Esophagus squamous epithelium (tissue), 5 donors: ENCODE measurements at regions not wholly inside any gene's neighbourhood (a gene's known extent, or its start where the extent isn't known, plus 50 kb on each side); places are given as distances from the start of the nearest gene placed in this dataset.

Experiments
- DNase-seq: peaks from one replicate; lab custom pipeline; 2025; lab: John Stamatoyannopoulos, UW
- H3K27ac ChIP-seq, 4 donors: fragments of 200-600 bp; sonication (generic); one replicate each; pipeline ENCODE4 v1.5.1; 2016 to 2019; ENCODE audit warnings: mild to moderate bottlenecking in 1 of 4
- H3K27me3 ChIP-seq, 4 donors: fragments of 200-600 bp; sonication (generic); 1 replicate in 3 of 4; 2 replicates in 1 of 4; pipeline versions ENCODE4 v1.5.1 to v1.6.0; 2017 to 2021; ENCODE audit warnings: antibody characterized with exemption in 1 of 4
- H3K36me3 ChIP-seq, 3 donors: fragments of 200-600 bp; sonication (generic); one replicate each; pipeline ENCODE4 v1.5.1; 2016 to 2019
- H3K4me1 ChIP-seq, 3 donors: fragments of 200-600 bp; sonication (generic); one replicate each; pipeline ENCODE4 v1.5.1; 2017 to 2019
- H3K4me3 ChIP-seq, 4 donors: fragments of 200-600 bp; sonication (generic); 1 replicate in 3 of 4; 2 replicates in 1 of 4; pipeline ENCODE4 v1.5.1; 2016 to 2019; ENCODE audit warnings: mild to moderate bottlenecking in 2 of 4, moderate library complexity in 1 of 4
- H3K9me3 ChIP-seq, 3 donors: fragments of 200-600 bp; sonication (generic); one replicate each; pipeline ENCODE4 v1.5.1; 2016 to 2019
- POLR2A ChIP-seq, 4 donors: fragments of 450-650 bp; IDR thresholded peaks; one replicate each; pipeline ENCODE4 v1.6.1; 2017; ENCODE audit warnings: antibody characterized with exemption in 4 of 4, mild to moderate bottlenecking in 4 of 4, moderate library complexity in 3 of 4
- WGBS, 2 donors: methylation state at CpG; one replicate each; pipeline ENCODE4 v1.1.5; 2018; 5-methylcytosine and 5-hydroxymethylcytosine counted together
- intact Hi-C: fragments of 100-400 bp; cut with DNase I; formaldehyde crosslinking; loops from one replicate; pipeline ENCODE4 v1.15.0; 2022
- TF ChIP-seq, protein P1 (sequence below), 6 experiments: fragments of 450-650 bp in 4 of 6; fragments of 200-600 bp in 2 of 6; sonication (generic) in 2 of 6; IDR thresholded peaks; one replicate each; pipeline ENCODE4 v1.5.1; 2016 to 2019; ENCODE audit warnings: antibody characterized with exemption in 6 of 6, mild to moderate bottlenecking in 4 of 6, moderate library complexity in 4 of 6
- donor health status: DM: yes; HTN: yes; CAD: no.

DNA sequence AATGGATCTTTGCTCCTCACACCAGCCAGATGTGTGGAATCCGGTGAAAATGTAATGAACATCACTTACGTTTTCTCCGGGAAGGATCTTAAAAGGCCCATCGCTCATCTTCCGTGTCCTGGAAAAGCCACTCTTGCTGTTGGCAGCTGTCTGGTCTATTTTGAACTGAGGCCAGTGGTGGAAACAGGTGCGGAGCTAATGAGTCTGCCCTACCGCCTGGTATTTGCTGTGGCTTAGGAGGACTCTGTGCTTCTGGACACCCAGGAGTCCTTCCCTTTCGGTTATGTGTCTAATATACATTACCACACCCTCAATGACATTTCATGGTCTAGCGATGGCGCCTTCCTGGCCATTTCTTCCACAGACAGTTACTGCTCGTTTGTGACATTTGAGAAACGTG is 264.2 kb upstream of the PREP start:
- WGBS, 2 donors = 91 to 97% methylated on average over 11 to 12 of the region's 12 CpGs
- Histone ChIP-seq H3K27ac (no peak overlapping the region), H3K4me3 (no peak overlapping the region), H3K9me3 (no peaks in the 10 kb centered on the region), H3K36me3 (no peaks in the 10 kb centered on the region), H3K4me1 (no peaks in the 10 kb centered on the region), H3K27me3 (no peaks in the 10 kb centered on the region)
- no peak for DNase-seq
- intact Hi-C loops = no loop called here
- no peak for TF ChIP-seq POLR2A (IDR thresholded peaks at IDR 0.05)
- TF ChIP-seq, protein P1, sequence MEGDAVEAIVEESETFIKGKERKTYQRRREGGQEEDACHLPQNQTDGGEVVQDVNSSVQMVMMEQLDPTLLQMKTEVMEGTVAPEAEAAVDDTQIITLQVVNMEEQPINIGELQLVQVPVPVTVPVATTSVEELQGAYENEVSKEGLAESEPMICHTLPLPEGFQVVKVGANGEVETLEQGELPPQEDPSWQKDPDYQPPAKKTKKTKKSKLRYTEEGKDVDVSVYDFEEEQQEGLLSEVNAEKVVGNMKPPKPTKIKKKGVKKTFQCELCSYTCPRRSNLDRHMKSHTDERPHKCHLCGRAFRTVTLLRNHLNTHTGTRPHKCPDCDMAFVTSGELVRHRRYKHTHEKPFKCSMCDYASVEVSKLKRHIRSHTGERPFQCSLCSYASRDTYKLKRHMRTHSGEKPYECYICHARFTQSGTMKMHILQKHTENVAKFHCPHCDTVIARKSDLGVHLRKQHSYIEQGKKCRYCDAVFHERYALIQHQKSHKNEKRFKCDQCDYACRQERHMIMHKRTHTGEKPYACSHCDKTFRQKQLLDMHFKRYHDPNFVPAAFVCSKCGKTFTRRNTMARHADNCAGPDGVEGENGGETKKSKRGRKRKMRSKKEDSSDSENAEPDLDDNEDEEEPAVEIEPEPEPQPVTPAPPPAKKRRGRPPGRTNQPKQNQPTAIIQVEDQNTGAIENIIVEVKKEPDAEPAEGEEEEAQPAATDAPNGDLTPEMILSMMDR (IDR thresholded peaks at IDR 0.05) = no peak

DNA sequence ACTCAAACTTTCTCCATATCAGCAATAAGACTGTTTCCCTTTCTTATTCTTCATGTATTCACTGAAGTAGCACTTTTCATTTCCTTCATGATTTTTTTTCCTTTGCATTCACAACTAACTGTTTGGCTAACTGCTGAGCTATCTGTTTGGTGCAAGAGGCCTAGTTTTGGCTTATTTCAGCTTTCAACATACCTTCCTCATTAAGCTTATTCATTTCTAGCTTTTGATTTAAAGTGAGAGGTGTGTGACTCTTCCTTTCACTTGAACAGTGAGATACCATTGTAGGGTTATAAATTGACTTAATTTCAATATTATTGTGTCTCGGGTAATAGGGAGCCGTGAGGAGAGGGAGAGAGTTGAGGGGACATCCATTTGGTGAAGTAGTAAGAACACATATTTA is 262.0 kb upstream of the PREP start:
- Histone ChIP-seq H3K36me3 (no peaks in the 10 kb centered on the region), H3K27me3 (no peaks in the 10 kb centered on the region), H3K9me3 (no peaks in the 10 kb centered on the region), H3K27ac (no peak overlapping the region), H3K4me3 (no peak overlapping the region), H3K4me1 (no peaks in the 10 kb centered on the region)
- intact Hi-C loops = no loop called here
- WGBS, 2 donors = 67 to 82% methylated on average over 2 of the region's 2 CpGs
- no peak for TF ChIP-seq POLR2A (IDR thresholded peaks at IDR 0.05)
- TF ChIP-seq, protein P1 (IDR thresholded peaks at IDR 0.05) = no peak
- DNase-seq = no peak

DNA sequence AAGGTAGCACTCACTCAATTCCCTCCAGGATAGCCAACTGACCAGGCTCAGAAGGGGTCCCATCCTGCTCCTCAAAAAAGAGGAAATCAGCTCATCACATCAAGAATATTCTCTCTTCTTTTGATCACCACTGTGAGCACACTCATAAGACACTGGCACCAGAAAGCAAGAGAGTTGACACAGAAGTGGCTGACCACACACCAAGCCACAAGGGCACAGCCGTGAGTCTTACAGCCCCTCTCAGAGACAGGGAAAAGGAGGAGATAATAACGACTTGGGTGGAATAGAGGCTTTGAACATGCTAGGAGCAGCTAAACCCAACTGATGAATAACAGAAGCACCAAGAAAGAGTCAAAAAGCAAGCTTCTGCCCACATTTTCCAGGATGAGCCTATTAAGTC is 249.1 kb upstream of the PREP start:
- intact Hi-C loops = no loop called here

DNA sequence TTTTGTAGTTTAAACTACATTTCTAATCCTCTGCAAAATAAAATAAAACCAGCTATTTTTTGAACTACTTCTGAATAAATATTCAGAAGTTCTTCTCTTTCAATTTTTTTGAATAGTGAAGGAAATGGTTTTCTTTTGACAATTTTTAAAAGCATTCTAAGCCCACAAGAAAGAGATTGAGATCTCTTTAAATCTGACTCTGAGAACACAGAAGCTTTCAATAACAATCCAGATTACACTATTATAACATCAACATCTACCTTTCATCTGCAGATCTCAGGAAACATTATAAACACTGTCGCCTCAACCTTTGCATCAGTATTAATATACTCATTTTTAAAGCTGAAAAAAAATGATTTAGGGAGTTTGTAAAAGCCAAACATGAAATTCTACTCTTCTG is 247.5 kb upstream of the PREP start:
- WGBS, 2 donors = 86 to 93% methylated on average over 1 of the region's 1 CpG
- no peak for TF ChIP-seq POLR2A (IDR thresholded peaks at IDR 0.05)
- TF ChIP-seq, protein P1 (IDR thresholded peaks at IDR 0.05) = no peak
- peaks cover 0 to 13% (median 0%) of the 10 kb centered on the region in 3 donors for H3K4me1 ChIP-seq
- H3K9me3 ChIP-seq = no peaks in the 10 kb centered on the region
- H3K36me3 ChIP-seq = no peaks in the 10 kb centered on the region
- H3K27ac ChIP-seq = no peak overlapping the region
- intact Hi-C loops = no loop called here
- H3K4me3 ChIP-seq = no peak overlapping the region
- no peaks in the 10 kb centered on the region for H3K27me3 ChIP-seq
- no peak for DNase-seq

More for the DNA sequence above, 249.1 kb upstream of the PREP start:
- H3K36me3 ChIP-seq = no peaks in the 10 kb centered on the region
- no peak overlapping the region for H3K4me3 ChIP-seq
- no peaks in the 10 kb centered on the region for H3K9me3 ChIP-seq
- WGBS, 2 donors = 68 to 86% methylated on average over 2 of the region's 2 CpGs
- no peaks in the 10 kb centered on the region for H3K4me1 ChIP-seq
- no peak for DNase-seq
- no peaks in the 10 kb centered on the region for H3K27me3 ChIP-seq
- no peak overlapping the region for H3K27ac ChIP-seq
- no peak for TF ChIP-seq POLR2A (IDR thresholded peaks at IDR 0.05)
- TF ChIP-seq, protein P1 (IDR thresholded peaks at IDR 0.05) = no peak

DNA sequence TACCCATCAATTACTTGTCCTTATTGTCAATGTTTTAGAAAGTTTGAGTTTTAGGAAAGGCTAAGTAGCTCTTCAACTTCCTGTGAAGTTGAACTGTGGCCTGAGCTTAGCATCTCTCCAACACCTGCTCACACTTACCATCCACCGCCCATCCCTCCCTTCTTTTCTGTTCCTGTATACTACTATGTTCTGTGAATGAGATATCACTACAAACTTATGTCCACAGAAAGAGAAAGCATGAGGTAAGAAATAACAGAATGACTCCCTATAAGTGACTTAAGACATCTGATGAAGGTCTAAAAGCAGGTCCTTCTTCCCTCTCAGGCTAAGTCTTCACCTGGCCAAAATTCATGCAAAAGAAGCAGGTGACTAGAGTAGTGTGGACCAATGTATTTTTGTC is 246.3 kb upstream of the PREP start:
- Histone ChIP-seq H3K9me3 (no peaks in the 10 kb centered on the region), H3K27me3 (no peaks in the 10 kb centered on the region), H3K4me3 (no peak overlapping the region), H3K27ac (no peak overlapping the region), H3K4me1 (peaks cover 0 to 22% (median 0%) of the 10 kb centered on the region in 3 donors), H3K36me3 (no peaks in the 10 kb centered on the region)
- TF ChIP-seq POLR2A (IDR thresholded peaks at IDR 0.05) = no peak
- TF ChIP-seq, protein P1 (IDR thresholded peaks at IDR 0.05) = no peak
- 77 to 93% methylated on average over 1 of the region's 1 CpG for WGBS, 2 donors
- no peak for DNase-seq
- intact Hi-C loops = no loop called here
